IPS-NIHi7 (cell line): ENCODE measurements at regions not wholly inside any gene's neighbourhood (a gene's known extent, or its start where the extent isn't known, plus 50 kb on each side); places are given as distances from the start of the nearest gene placed in this dataset.
A peak's percentile ranks its signal among the peaks of the same experiment; 100 is the strongest.

Source experiments
- DNase-seq: peaks from one replicate; pipeline ENCODE4 v3.0.0; 2012; ENCODE audit warnings: mixed read lengths; ENCODE audit errors: extremely low spot score

GRCh38 chr13:53499576-53500133 is 471.0 kb downstream of the OLFM4 start:
- DNase-seq, result no peak

- DNase-seq, result no peak
Measured at GRCh38 chr13:53501387-53501786, 472.8 kb downstream of the OLFM4 start.

GRCh38 chr13:53507741-53508140 is 479.1 kb downstream of the OLFM4 start:
- DNase-seq, result no peak

- DNase-seq, result no peak
Measured at GRCh38 chr13:53512635-53513034, 484.0 kb downstream of the OLFM4 start.

- no peak for DNase-seq
Measured at GRCh38 chr13:53513226-53513625, 484.6 kb downstream of the OLFM4 start.

GRCh38 chr13:53520132-53520531 is 491.5 kb downstream of the OLFM4 start:
- peak; percentile 21 for DNase-seq

GRCh38 chr13:53522034-53522433 is 493.4 kb downstream of the OLFM4 start:
- DNase-seq, result no peak

- DNase-seq, result no peak
Measured at GRCh38 chr13:53537586-53537985, 509.0 kb downstream of the OLFM4 start.

- peak; percentile 56 for DNase-seq
Measured at GRCh38 chr13:53545340-53545941, 516.8 kb downstream of the OLFM4 start.

- DNase-seq, result no peak
Measured at GRCh38 chr13:53560556-53560955, 531.9 kb downstream of the OLFM4 start.

GRCh38 chr13:53562419-53562818 is 533.8 kb downstream of the OLFM4 start:
- no peak for DNase-seq

GRCh38 chr13:53568491-53568890 is 539.9 kb downstream of the OLFM4 start:
- no peak for DNase-seq

- DNase-seq, result no peak
Measured at GRCh38 chr13:53569453-53569852, 540.8 kb downstream of the OLFM4 start.

- DNase-seq, result no peak
Measured at GRCh38 chr13:53601113-53601512, 572.5 kb downstream of the OLFM4 start.

- no peak for DNase-seq
Measured at GRCh38 chr13:53605326-53605725, 576.7 kb downstream of the OLFM4 start.

- no peak for DNase-seq
Measured at GRCh38 chr13:53612200-53612599, 583.6 kb downstream of the OLFM4 start.

GRCh38 chr13:53622456-53622855 is 593.8 kb downstream of the OLFM4 start:
- DNase-seq, result no peak

GRCh38 chr13:53623146-53623545 is 594.5 kb downstream of the OLFM4 start:
- DNase-seq, result no peak

GRCh38 chr13:53631511-53631910 is 602.9 kb downstream of the OLFM4 start:
- no peak for DNase-seq

- DNase-seq, result no peak
Measured at GRCh38 chr13:53638040-53638439, 609.4 kb downstream of the OLFM4 start.

GRCh38 chr13:53642306-53642705 is 613.7 kb downstream of the OLFM4 start:
- no peak for DNase-seq

GRCh38 chr13:53648673-53649072 is 620.1 kb downstream of the OLFM4 start:
- DNase-seq, result no peak

GRCh38 chr13:53672005-53672404 is 643.4 kb downstream of the OLFM4 start:
- DNase-seq, result no peak

- no peak for DNase-seq
Measured at GRCh38 chr13:53683146-53683545, 654.5 kb downstream of the OLFM4 start.
